DND-41 (cell line): ENCODE measurements at regions not wholly inside any gene's neighbourhood (a gene's known extent, or its start where the extent isn't known, plus 50 kb on each side); places are given as distances from the start of the nearest gene placed in this dataset.

ENCODE experiments used
- ATAC-seq: fragments of 200-7000 bp; cut with Tn5 transposase; 3 replicates; pipeline ENCODE4 v1.9.1; 2021; ENCODE audit warnings: low read depth; ENCODE audit not compliant: insufficient read depth
- DNase-seq: peaks from one replicate; pipeline ENCODE4 v3.0.0-alpha.2; 2020
- H2AFZ ChIP-seq: 2 replicates; pipeline ENCODE4 v1.6.0; 2012; ENCODE audit warnings: low read depth, low read length
- H3K27ac ChIP-seq: 2 replicates; pipeline ENCODE4 v1.5.1; 2012; ENCODE audit warnings: low read length, inconsistent platforms
- H3K27me3 ChIP-seq: fragments of 200-600 bp; sonication (generic); 2 replicates; pipeline ENCODE4 v1.6.0; 2012; ENCODE audit warnings: low read length, mild to moderate bottlenecking, inconsistent platforms; ENCODE audit not compliant: insufficient read depth, poor library complexity
- H3K36me3 ChIP-seq: 2 replicates; pipeline ENCODE4 v1.5.1; 2012; ENCODE audit warnings: low read length, inconsistent platforms; ENCODE audit not compliant: insufficient read depth
- H3K4me1 ChIP-seq: 2 replicates; pipeline ENCODE4 v1.5.1; 2012; ENCODE audit warnings: mild to moderate bottlenecking, low read length; ENCODE audit not compliant: insufficient read depth
- H3K4me2 ChIP-seq: 2 replicates; pipeline ENCODE4 v1.6.0; 2012; ENCODE audit warnings: mild to moderate bottlenecking, moderate library complexity, low read length, inconsistent platforms; ENCODE audit not compliant: insufficient read depth
- H3K4me3 ChIP-seq, 2 experiments: fragments of 200-600 bp in 1 of 2; shearing (Covaris generic) in 1 of 2; 2 replicates each; pipeline ENCODE4 v1.5.1; 2012 to 2016; ENCODE audit warnings: inconsistent platforms in 2 of 2, low read length in 2 of 2, mild to moderate bottlenecking in 2 of 2, low read depth in 1 of 2, moderate library complexity in 1 of 2
- H3K79me2 ChIP-seq: 2 replicates; pipeline ENCODE4 v1.6.0; 2012; ENCODE audit warnings: low read length, inconsistent platforms; ENCODE audit not compliant: insufficient read depth
- H3K9ac ChIP-seq: 2 replicates; pipeline ENCODE4 v1.6.0; 2012; ENCODE audit warnings: low read depth, mild to moderate bottlenecking, inconsistent platforms, low read length, moderate library complexity
- H3K9me3 ChIP-seq: 2 replicates; pipeline ENCODE4 v1.5.1; 2012; ENCODE audit warnings: low read length, moderate library complexity, mild to moderate bottlenecking, inconsistent platforms; ENCODE audit not compliant: insufficient read depth, severe bottlenecking
- H4K20me1 ChIP-seq: 2 replicates; pipeline ENCODE4 v1.6.0; 2012; ENCODE audit warnings: low read length; ENCODE audit not compliant: insufficient read depth
- CTCF ChIP-seq: IDR thresholded peaks from 2 replicates; pipeline ENCODE4 v1.5.1; 2012; ENCODE audit warnings: borderline replicate concordance, low read length, moderate library complexity, mild to moderate bottlenecking; ENCODE audit not compliant: poor library complexity, severe bottlenecking; ENCODE audit errors: extremely low read depth
- EZH2 ChIP-seq: IDR thresholded peaks from 3 replicates; pipeline ENCODE4 v1.6.1; 2012; ENCODE audit warnings: borderline replicate concordance, low read depth, mild to moderate bottlenecking, moderate library complexity, low read length, inconsistent platforms; ENCODE audit not compliant: severe bottlenecking

GRCh38 chr22:48503035-48503625 lies 1324.5 kb downstream of the BRD1 start:
- peaks cover 3% of the 10 kb centered on the region; the same call in 1 of the 2 replicates for H4K20me1 ChIP-seq
- H3K9ac ChIP-seq: no peak overlapping the region

GRCh38 chr22:48501231-48501750 lies 1326.4 kb downstream of the BRD1 start:
- TF ChIP-seq CTCF (no peak), EZH2 (no peak)
- Histone ChIP-seq H3K4me1 (no peaks in the 10 kb centered on the region), H3K4me3 (no peak overlapping the region), H3K27ac (no peak overlapping the region), H3K9ac (no peak overlapping the region), H3K9me3 (no peaks in the 10 kb centered on the region), H3K27me3 (no peaks in the 10 kb centered on the region), H3K79me2 (no peaks in the 10 kb centered on the region), H4K20me1 (peaks cover 3% of the 10 kb centered on the region; the same call in 1 of the 2 replicates), H3K36me3 (no peaks in the 10 kb centered on the region), H2AFZ (no peak overlapping the region), H3K4me2 (no peak overlapping the region)
- no peak for DNase-seq
- no peak for ATAC-seq

More at GRCh38 chr22:48503035-48503625, 1324.5 kb downstream of the BRD1 start:
- Histone ChIP-seq H3K4me2 (no peak overlapping the region), H2AFZ (no peak overlapping the region), H3K4me3 (no peak overlapping the region), H3K36me3 (no peaks in the 10 kb centered on the region), H3K9me3 (no peaks in the 10 kb centered on the region), H3K79me2 (no peaks in the 10 kb centered on the region), H3K27me3 (no peaks in the 10 kb centered on the region), H3K4me1 (no peaks in the 10 kb centered on the region), H3K27ac (no peak overlapping the region)
- ATAC-seq: no peak
- no peak for DNase-seq
- TF ChIP-seq CTCF: no peak
- TF ChIP-seq EZH2: no peak

GRCh38 chr22:48500471-48501230 lies 1327.0 kb downstream of the BRD1 start:
- Histone ChIP-seq H3K79me2 (no peaks in the 10 kb centered on the region), H2AFZ (no peak overlapping the region), H3K4me1 (no peaks in the 10 kb centered on the region), H3K27ac (no peak overlapping the region), H3K36me3 (no peaks in the 10 kb centered on the region), H4K20me1 (peaks cover 3% of the 10 kb centered on the region; the same call in 1 of the 2 replicates), H3K27me3 (no peaks in the 10 kb centered on the region), H3K9me3 (no peaks in the 10 kb centered on the region), H3K4me2 (no peak overlapping the region), H3K4me3 (no peak overlapping the region), H3K9ac (no peak overlapping the region)
- TF ChIP-seq CTCF: no peak
- no peak for TF ChIP-seq EZH2
- DNase-seq: no peak
- no peak for ATAC-seq
